GM20000 (cell line): ENCODE measurements at regions not wholly inside any gene's neighbourhood (a gene's known extent, or its start where the extent isn't known, plus 50 kb on each side); places are given as distances from the start of the nearest gene placed in this dataset.
"Not testable (repeated sequence)": the region's sequence is repeated elsewhere in the genome, so short reads cannot be mapped to it uniquely, and the experiment has no call there.

ENCODE experiments used
- DNase-seq: peaks from one replicate; pipeline ENCODE4 v3.0.0; 2012; ENCODE audit warnings: low spot score
- CTCF ChIP-seq: IDR thresholded peaks from 2 replicates; pipeline ENCODE4 v1.5.1; 2012; ENCODE audit warnings: mild to moderate bottlenecking, control low read depth; ENCODE audit errors: extremely low read depth, missing control alignments

DNA sequence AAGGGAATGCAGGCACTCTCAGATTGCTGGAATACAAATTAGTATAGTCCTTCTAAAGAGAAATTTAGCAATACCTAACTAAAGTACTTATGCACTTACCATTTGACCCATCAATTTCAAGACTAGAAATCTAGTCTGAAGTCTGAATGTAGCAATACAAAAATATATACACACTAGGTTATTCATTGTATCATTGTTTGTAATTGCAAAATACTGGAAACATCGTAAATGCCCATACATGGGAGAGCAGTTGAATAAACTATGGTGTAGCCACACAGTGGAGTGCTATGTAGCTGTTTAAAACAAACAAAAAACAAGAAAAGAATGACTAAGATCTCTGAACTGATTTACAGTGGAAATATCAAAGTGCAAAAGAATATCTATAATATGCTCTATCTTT lies 346.4 kb downstream of the ZNF674 start:
- DNase-seq, result no peak
- no peak for TF ChIP-seq CTCF

DNA sequence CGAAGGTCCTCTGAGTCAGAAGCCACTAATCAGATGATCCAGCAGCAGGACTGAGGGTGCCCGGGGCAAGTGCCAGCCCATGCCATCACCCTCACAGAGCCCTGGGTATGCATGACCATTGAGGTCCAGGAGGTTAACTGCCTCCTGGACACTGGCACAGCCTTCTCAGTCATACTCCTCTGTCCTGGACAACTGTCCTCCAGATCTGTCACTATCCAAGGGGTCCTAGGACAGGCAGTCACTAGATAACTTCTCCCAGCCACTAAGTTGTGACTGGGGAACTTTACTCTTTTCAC lies 358.5 kb downstream of the ZNF674 start:
- DNase-seq, result not testable (repeated sequence)

- no peak for DNase-seq
- TF ChIP-seq CTCF, result no peak
Measured at GRCh38 chrX:46185923-46186810, 359.1 kb downstream of the ZNF674 start.

GRCh38 chrX:46184749-46185148 lies 360.5 kb downstream of the ZNF674 start:
- TF ChIP-seq CTCF, result no peak
- DNase-seq, result no peak

- TF ChIP-seq CTCF, result no peak
- no peak for DNase-seq
Measured at GRCh38 chrX:46180258-46180687, 364.9 kb downstream of the ZNF674 start.

- no peak for DNase-seq
- TF ChIP-seq CTCF, result no peak
Measured at GRCh38 chrX:46179748-46180147, 365.5 kb downstream of the ZNF674 start.

DNA sequence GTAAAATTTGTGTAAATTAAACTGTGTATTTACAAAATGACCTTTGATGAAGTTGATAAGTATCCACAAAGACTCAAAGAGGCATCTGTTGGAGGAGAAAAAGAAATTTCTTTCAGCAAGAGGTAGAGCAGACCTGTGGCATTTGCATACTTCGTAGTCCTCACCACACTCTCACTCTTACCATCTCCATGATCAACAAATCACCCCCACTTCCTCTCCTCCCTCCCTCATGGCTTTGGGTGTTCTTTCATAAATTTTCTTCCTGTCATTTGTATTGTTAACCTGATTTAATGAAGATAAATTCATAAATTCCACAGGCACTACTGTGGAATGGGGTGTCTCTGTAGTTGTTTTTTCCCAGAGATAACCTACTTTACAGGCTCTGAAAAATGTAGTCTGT lies 366.5 kb downstream of the ZNF674 start:
- TF ChIP-seq CTCF, result no peak
- no peak for DNase-seq

DNA sequence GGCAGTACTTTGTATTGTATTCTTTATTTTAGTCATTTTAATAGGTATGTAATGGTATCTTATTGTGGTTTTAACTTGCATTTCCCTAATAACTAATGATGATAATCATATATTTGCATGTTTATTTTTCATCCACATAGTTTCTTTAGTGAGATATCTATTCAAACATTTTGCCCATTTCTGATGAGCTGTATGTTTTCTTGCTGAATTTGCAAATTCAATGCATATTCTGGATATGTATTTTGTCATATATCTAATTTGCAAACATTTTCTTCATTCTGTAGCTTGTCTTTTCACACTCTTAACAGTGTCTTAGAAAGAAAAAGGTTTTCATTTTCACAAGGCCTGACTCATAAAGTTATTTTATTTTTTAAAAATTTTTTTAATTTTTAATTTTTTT lies 372.1 kb downstream of the ZNF674 start:
- DNase-seq, result no peak

DNA sequence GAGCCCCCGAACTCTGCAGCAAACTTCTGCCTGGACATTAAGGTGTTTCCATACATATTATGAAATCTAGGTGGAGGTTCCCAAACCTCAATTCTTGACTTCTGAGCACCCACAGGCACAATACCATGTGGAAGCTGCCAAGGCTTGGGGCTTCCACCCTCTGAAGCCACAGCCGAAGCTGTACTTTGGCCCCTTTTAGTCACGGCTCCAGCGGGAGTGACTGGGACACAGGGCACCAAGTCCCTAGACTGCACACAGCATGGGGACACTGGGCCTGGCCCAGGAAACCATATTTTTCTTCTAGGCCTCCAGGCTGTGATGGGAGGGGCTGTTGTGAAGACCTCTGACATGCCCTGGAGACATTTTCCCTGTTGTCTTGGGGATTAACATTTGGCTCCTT lies 373.8 kb downstream of the ZNF674 start:
- DNase-seq, result not testable (repeated sequence)

More for the DNA sequence above, 372.1 kb downstream of the ZNF674 start:
- no peak for TF ChIP-seq CTCF
